Vagina (tissue), 2 donors: ENCODE measurements at regions not wholly inside any gene's neighbourhood (a gene's known extent, or its start where the extent isn't known, plus 50 kb on each side); places are given as distances from the start of the nearest gene placed in this dataset.

ENCODE experiments used
- DNase-seq, 2 donors: peaks; one replicate each; pipeline ENCODE4 v3.0.0-alpha.2; 2017; ENCODE audit errors: extremely low spot score in 2 of 2
- H3K27ac ChIP-seq: fragments of 200-600 bp; sonication (generic); one replicate; pipeline ENCODE4 v1.5.1; 2019
- H3K27me3 ChIP-seq: fragments of 200-600 bp; sonication (generic); one replicate; pipeline ENCODE4 v1.5.1; 2019
- H3K36me3 ChIP-seq, 2 donors: fragments of 200-600 bp; sonication (generic); one replicate each; pipeline ENCODE4 v1.5.1; 2017 to 2019
- H3K4me1 ChIP-seq: fragments of 200-600 bp; sonication (generic); one replicate; pipeline ENCODE4 v1.5.1; 2019
- H3K4me3 ChIP-seq, 2 donors: fragments of 200-600 bp; sonication (generic); 1 replicate in 1 of 2; 2 replicates in 1 of 2; pipeline ENCODE4 v1.5.1; 2016 to 2019
- H3K9me3 ChIP-seq: fragments of 200-600 bp; sonication (generic); one replicate; pipeline ENCODE4 v1.5.1; 2019
- CTCF ChIP-seq, 3 experiments: fragments of 450-650 bp in 2 of 3; fragments of 200-600 bp in 1 of 3; sonication (generic) in 1 of 3; IDR thresholded peaks; one replicate each; pipeline ENCODE4 v1.5.1; 2017 to 2019; ENCODE audit warnings: antibody characterized with exemption in 3 of 3, mild to moderate bottlenecking in 2 of 3, moderate library complexity in 2 of 3
- POLR2A ChIP-seq, 2 donors: fragments of 450-650 bp; IDR thresholded peaks; one replicate each; pipeline ENCODE4 v1.6.1; 2017; ENCODE audit warnings: antibody characterized with exemption in 2 of 2, mild to moderate bottlenecking in 2 of 2, moderate library complexity in 2 of 2
- POLR2AphosphoS5 ChIP-seq, 2 donors: sonication (generic); formaldehyde crosslinking; IDR thresholded peaks; one replicate each; pipeline ENCODE4 v1.9.0; 2017; ENCODE audit warnings: antibody characterized with exemption in 2 of 2, mild to moderate bottlenecking in 2 of 2, low read depth in 1 of 2; ENCODE audit not compliant: insufficient read depth in 1 of 2
- intact Hi-C: fragments of 100-400 bp; cut with DNase I; formaldehyde crosslinking; loops from one replicate; pipeline ENCODE4 v1.15.1; 2023

- TF ChIP-seq POLR2A (IDR thresholded peaks at IDR 0.05) (no peak), CTCF (IDR thresholded peaks at IDR 0.05) (no peak), POLR2AphosphoS5 (IDR thresholded peaks at IDR 0.05; ENCODE audit: insufficient read depth in 1 of 2, low read depth in 1 of 2) (no peak)
- no peaks in the 10 kb centered on the region for H3K4me1 ChIP-seq
- no peaks in the 10 kb centered on the region for H3K9me3 ChIP-seq
- peak in 1 of 2 donors; percentile 20 for DNase-seq
- H3K27ac ChIP-seq: no peak overlapping the region
- intact Hi-C loops: no loop called here
- H3K27me3 ChIP-seq: no peaks in the 10 kb centered on the region
- no peaks in the 10 kb centered on the region for H3K36me3 ChIP-seq
- H3K4me3 ChIP-seq: no peak overlapping the region
These were observed 410.0 kb upstream of the RNF32 start for GRCh38 chr7:156230576-156230975.

GRCh38 chr7:156224833-156225225 lies 412.6 kb upstream of the SHH start:
- TF ChIP-seq POLR2AphosphoS5 (IDR thresholded peaks at IDR 0.05; ENCODE audit: insufficient read depth in 1 of 2, low read depth in 1 of 2) (no peak), CTCF (IDR thresholded peaks at IDR 0.05) (no peak), POLR2A (IDR thresholded peaks at IDR 0.05) (no peak)
- intact Hi-C loops: no loop called here
- Histone ChIP-seq H3K4me3 (no peak overlapping the region), H3K4me1 (no peaks in the 10 kb centered on the region), H3K27me3 (no peaks in the 10 kb centered on the region), H3K27ac (no peak overlapping the region), H3K9me3 (no peaks in the 10 kb centered on the region), H3K36me3 (no peaks in the 10 kb centered on the region)
- DNase-seq: peak; percentile 34 to 74

GRCh38 chr7:156223935-156224832 lies 411.9 kb upstream of the SHH start:
- no peaks in the 10 kb centered on the region for H3K9me3 ChIP-seq
- intact Hi-C loops: no loop called here
- TF ChIP-seq POLR2AphosphoS5 (IDR thresholded peaks at IDR 0.05; ENCODE audit: insufficient read depth in 1 of 2, low read depth in 1 of 2) (no peak), POLR2A (IDR thresholded peaks at IDR 0.05) (no peak), CTCF (IDR thresholded peaks at IDR 0.05) (no peak)
- H3K36me3 ChIP-seq: no peaks in the 10 kb centered on the region
- H3K27me3 ChIP-seq: no peaks in the 10 kb centered on the region
- no peak overlapping the region for H3K27ac ChIP-seq
- no peaks in the 10 kb centered on the region for H3K4me1 ChIP-seq
- peak; percentile 77 to 94 for DNase-seq
- H3K4me3 ChIP-seq: no peak overlapping the region

GRCh38 chr7:156222611-156223010 lies 410.3 kb upstream of the SHH start:
- no peaks in the 10 kb centered on the region for H3K9me3 ChIP-seq
- no peak overlapping the region for H3K4me3 ChIP-seq
- no peak overlapping the region for H3K27ac ChIP-seq
- intact Hi-C loops: no loop called here
- DNase-seq: peak; percentile 14 to 58
- no peak for TF ChIP-seq POLR2A (IDR thresholded peaks at IDR 0.05)
- TF ChIP-seq CTCF (IDR thresholded peaks at IDR 0.05): no peak
- no peak for TF ChIP-seq POLR2AphosphoS5 (IDR thresholded peaks at IDR 0.05; ENCODE audit: insufficient read depth in 1 of 2, low read depth in 1 of 2)
- no peaks in the 10 kb centered on the region for H3K4me1 ChIP-seq
- no peaks in the 10 kb centered on the region for H3K27me3 ChIP-seq
- no peaks in the 10 kb centered on the region for H3K36me3 ChIP-seq

- Histone ChIP-seq H3K4me3 (no peak overlapping the region), H3K27ac (no peak overlapping the region), H3K36me3 (no peaks in the 10 kb centered on the region), H3K9me3 (no peaks in the 10 kb centered on the region), H3K27me3 (no peaks in the 10 kb centered on the region), H3K4me1 (no peaks in the 10 kb centered on the region)
- intact Hi-C loops: no loop called here
- peak in 1 of 2 donors; percentile 40 for DNase-seq
- TF ChIP-seq POLR2A (IDR thresholded peaks at IDR 0.05) (no peak), CTCF (IDR thresholded peaks at IDR 0.05) (no peak), POLR2AphosphoS5 (IDR thresholded peaks at IDR 0.05; ENCODE audit: insufficient read depth in 1 of 2, low read depth in 1 of 2) (no peak)
These were observed 409.9 kb upstream of the SHH start for GRCh38 chr7:156222151-156222550.
